Naive thymus-derived CD4-positive, alpha-beta T cell (primary cell): ENCODE measurements at regions not wholly inside any gene's neighbourhood (a gene's known extent, or its start where the extent isn't known, plus 50 kb on each side); places are given as distances from the start of the nearest gene placed in this dataset.
"Not testable (repeated sequence)": the region's sequence is repeated elsewhere in the genome, so short reads cannot be mapped to it uniquely, and the experiment has no call there.

Experiments used
- ATAC-seq: fragments of 150-1000 bp; cut with Tn5 transposase; 2 replicates; pipeline ENCODE4 v1.10.0; 2021; ENCODE audit warnings: mild to moderate bottlenecking, moderate library complexity
- CTCF ChIA-PET: fragments of 350-600 bp; sonication (Branson Sonifier 250); formaldehyde crosslinking; loops from one replicate; lab custom pipeline; 2021; ENCODE audit warnings: antibody characterized with exemption; lab: Charles Lee
- POLR2A ChIA-PET: fragments of 350-600 bp; sonication (Branson Sonifier 250); formaldehyde crosslinking; loops from one replicate; lab custom pipeline; 2021; ENCODE audit warnings: antibody characterized with exemption, inconsistent platforms; lab: Charles Lee
- DNase-seq, 9 donors: peaks; one replicate each; pipeline versions ENCODE4 v3.0.0 to v3.0.0-alpha.2; 2020 to 2022; ENCODE audit warnings: mixed read lengths in 1 of 9
- H3K27ac ChIP-seq: one replicate; pipeline ENCODE4 v1.7.0; 2013; ENCODE audit warnings: mild to moderate bottlenecking, low read depth, low read length, moderate library complexity
- H3K27me3 ChIP-seq, 2 donors: one replicate each; pipeline ENCODE4 v1.7.0; 2013; ENCODE audit warnings: low read length in 2 of 2, mild to moderate bottlenecking in 2 of 2, moderate library complexity in 2 of 2; ENCODE audit not compliant: control insufficient read depth in 2 of 2, insufficient read depth in 2 of 2
- H3K36me3 ChIP-seq, 3 experiments: 1 replicate in 2 of 3; 2 replicates in 1 of 3; pipeline ENCODE4 v1.7.0; 2013; ENCODE audit warnings: low read length in 3 of 3, mild to moderate bottlenecking in 3 of 3, moderate library complexity in 1 of 3; ENCODE audit not compliant: insufficient read depth in 3 of 3, control insufficient read depth in 2 of 3
- H3K4me1 ChIP-seq, 2 donors: one replicate each; pipeline ENCODE4 v1.7.0; 2013; ENCODE audit warnings: low read length in 2 of 2, mild to moderate bottlenecking in 2 of 2, moderate library complexity in 1 of 2; ENCODE audit not compliant: control insufficient read depth in 2 of 2, insufficient read depth in 2 of 2
- H3K4me3 ChIP-seq: 2 replicates; pipeline ENCODE4 v1.7.0; 2013; ENCODE audit warnings: mild to moderate bottlenecking, low read length
- H3K9me3 ChIP-seq, 3 experiments: 1 replicate in 2 of 3; 2 replicates in 1 of 3; pipeline ENCODE4 v1.7.0; 2013; ENCODE audit warnings: low read length in 3 of 3; ENCODE audit not compliant: control insufficient read depth in 2 of 3
- H3K27ac Mint-ChIP-seq, 9 donors: one replicate each; pipeline ENCODE4 v1.8.0; 2020 to 2022; ENCODE audit warnings: mixed read lengths in 9 of 9, mild to moderate bottlenecking in 8 of 9, moderate library complexity in 5 of 9, inconsistent platforms in 2 of 9
- H3K27me3 Mint-ChIP-seq, 5 donors: one replicate each; pipeline ENCODE4 v1.8.0; 2021 to 2022; ENCODE audit warnings: mixed read lengths in 5 of 5, mild to moderate bottlenecking in 1 of 5
- H3K36me3 Mint-ChIP-seq, 5 donors: one replicate each; pipeline ENCODE4 v1.8.0; 2020 to 2022; ENCODE audit warnings: mixed read lengths in 5 of 5, mild to moderate bottlenecking in 3 of 5, inconsistent platforms in 1 of 5
- H3K4me1 Mint-ChIP-seq, 7 donors: one replicate each; pipeline ENCODE4 v1.8.0; 2020 to 2022; ENCODE audit warnings: mixed read lengths in 7 of 7, mild to moderate bottlenecking in 3 of 7, inconsistent platforms in 1 of 7
- H3K4me3 Mint-ChIP-seq, 10 donors: one replicate each; pipeline ENCODE4 v1.8.0; 2020 to 2022; ENCODE audit warnings: mild to moderate bottlenecking in 10 of 10, mixed read lengths in 10 of 10, moderate library complexity in 6 of 10, inconsistent platforms in 2 of 10
- H3K9me3 Mint-ChIP-seq, 11 donors: one replicate each; pipeline ENCODE4 v1.8.0; 2020 to 2022; ENCODE audit warnings: mixed read lengths in 11 of 11, mild to moderate bottlenecking in 4 of 11, inconsistent platforms in 1 of 11, moderate library complexity in 1 of 11
- intact Hi-C, 2 donors: fragments of 100-400 bp; cut with micrococcal nuclease; formaldehyde crosslinking; loops; one replicate each; pipeline ENCODE4 v1.15.1; 2023

GRCh38 chr15:54772663-54773062 lies 424.1 kb downstream of the RSL24D1 start:
- no peak overlapping the region for H3K4me3 ChIP-seq
- no peaks in the 10 kb centered on the region for H3K36me3 ChIP-seq
- POLR2A ChIA-PET, result no interaction called here
- CTCF ChIA-PET, result no interaction called here
- ATAC-seq (no peak), DNase-seq (no peak)
- no peaks in the 10 kb centered on the region for H3K9me3 ChIP-seq
- no peaks in the 10 kb centered on the region for H3K4me1 ChIP-seq
- no peak overlapping the region for H3K4me3 Mint-ChIP-seq
- peaks cover 0 to 6% (median 1%) of the 10 kb centered on the region in 11 donors for H3K9me3 Mint-ChIP-seq
- H3K27ac ChIP-seq, result no peak overlapping the region
- H3K4me1 Mint-ChIP-seq, result no peaks in the 10 kb centered on the region
- no peaks in the 10 kb centered on the region for H3K27me3 ChIP-seq
- intact Hi-C loops, result no loop called here
- no peaks in the 10 kb centered on the region for H3K36me3 Mint-ChIP-seq
- no peak overlapping the region for H3K27ac Mint-ChIP-seq
- H3K27me3 Mint-ChIP-seq, result peaks cover 0 to 5% (median 0%) of the 10 kb centered on the region in 5 donors

- peaks cover 3 to 48% (median 15%) of the 10 kb centered on the region in 11 donors for H3K9me3 Mint-ChIP-seq
- H3K4me1 Mint-ChIP-seq, DNase-seq, intact Hi-C loops, H3K27ac ChIP-seq, H3K36me3 ChIP-seq, H3K4me1 ChIP-seq, H3K27me3 Mint-ChIP-seq, POLR2A ChIA-PET, CTCF ChIA-PET, H3K4me3 ChIP-seq, H3K36me3 Mint-ChIP-seq, H3K4me3 Mint-ChIP-seq, ATAC-seq, H3K9me3 ChIP-seq, H3K27me3 ChIP-seq, H3K27ac Mint-ChIP-seq: not testable (repeated sequence)
Observed at GRCh38 chr15:54749461-54749860, 447.3 kb downstream of the RSL24D1 start.

GRCh38 chr15:54722342-54722986 lies 474.3 kb downstream of the RSL24D1 start:
- DNase-seq (no peak), ATAC-seq (no peak)
- Mint-ChIP-seq H3K4me1 (no peaks in the 10 kb centered on the region), H3K27me3 (peaks cover 0 to 14% (median 6%) of the 10 kb centered on the region in 5 donors), H3K36me3 (no peaks in the 10 kb centered on the region), H3K4me3 (no peak overlapping the region), H3K9me3 (peaks cover 0 to 43% (median 16%) of the 10 kb centered on the region in 11 donors), H3K27ac (no peak overlapping the region)
- POLR2A ChIA-PET, result no interaction called here
- H3K4me1 ChIP-seq, result no peaks in the 10 kb centered on the region
- no peaks in the 10 kb centered on the region for H3K27me3 ChIP-seq
- CTCF ChIA-PET, result no interaction called here
- H3K9me3 ChIP-seq, result no peaks in the 10 kb centered on the region
- H3K4me3 ChIP-seq, result no peak overlapping the region
- no peak overlapping the region for H3K27ac ChIP-seq
- no peaks in the 10 kb centered on the region for H3K36me3 ChIP-seq
- intact Hi-C loops, result no loop called here

GRCh38 chr15:54719325-54719724 lies 477.4 kb downstream of the RSL24D1 start:
- no peaks in the 10 kb centered on the region for H3K36me3 ChIP-seq
- DNase-seq (no peak), ATAC-seq (no peak)
- no peak overlapping the region for H3K27ac Mint-ChIP-seq
- ChIA-PET POLR2A (no interaction called here), CTCF (no interaction called here)
- H3K4me1 ChIP-seq, result no peaks in the 10 kb centered on the region
- no peaks in the 10 kb centered on the region for H3K4me1 Mint-ChIP-seq
- H3K9me3 Mint-ChIP-seq, result peaks cover 0 to 31% (median 12%) of the 10 kb centered on the region in 11 donors
- H3K36me3 Mint-ChIP-seq, result no peaks in the 10 kb centered on the region
- H3K4me3 ChIP-seq, result no peak overlapping the region
- no peaks in the 10 kb centered on the region for H3K9me3 ChIP-seq
- H3K27ac ChIP-seq, result no peak overlapping the region
- H3K27me3 Mint-ChIP-seq, result peaks cover 0 to under 1% (median 0%) of the 10 kb centered on the region in 5 donors
- intact Hi-C loops, result no loop called here
- no peak overlapping the region for H3K4me3 Mint-ChIP-seq
- H3K27me3 ChIP-seq, result no peaks in the 10 kb centered on the region

GRCh38 chr15:54707805-54708752 lies 488.7 kb downstream of the RSL24D1 start:
- Mint-ChIP-seq H3K27ac (no peak overlapping the region), H3K27me3 (peaks cover 0 to 2% (median 0%) of the 10 kb centered on the region in 5 donors), H3K9me3 (peaks cover 0 to 2% (median 0%) of the 10 kb centered on the region in 11 donors), H3K4me1 (peaks cover 0 to 1% (median 0%) of the 10 kb centered on the region in 7 donors), H3K4me3 (no peak overlapping the region), H3K36me3 (no peaks in the 10 kb centered on the region)
- Histone ChIP-seq H3K4me1 (no peaks in the 10 kb centered on the region), H3K9me3 (no peaks in the 10 kb centered on the region), H3K27me3 (no peaks in the 10 kb centered on the region), H3K4me3 (no peak overlapping the region), H3K36me3 (no peaks in the 10 kb centered on the region), H3K27ac (no peak overlapping the region)
- ChIA-PET CTCF (no interaction called here), POLR2A (no interaction called here)
- DNase-seq, result no peak
- intact Hi-C loops, result no loop called here
- no peak for ATAC-seq

GRCh38 chr15:54687628-54688027 lies 509.1 kb downstream of the RSL24D1 start:
- Mint-ChIP-seq H3K4me1 (no peaks in the 10 kb centered on the region), H3K27ac (no peak overlapping the region), H3K36me3 (no peaks in the 10 kb centered on the region), H3K4me3 (no peak overlapping the region), H3K9me3 (peaks cover 0 to 3% (median 0%) of the 10 kb centered on the region in 11 donors), H3K27me3 (peaks cover 0 to 12% (median 0%) of the 10 kb centered on the region in 5 donors)
- Histone ChIP-seq H3K27ac (no peak overlapping the region), H3K9me3 (no peaks in the 10 kb centered on the region), H3K36me3 (no peaks in the 10 kb centered on the region), H3K4me3 (no peak overlapping the region), H3K27me3 (no peaks in the 10 kb centered on the region), H3K4me1 (no peaks in the 10 kb centered on the region)
- ATAC-seq (no peak), DNase-seq (no peak)
- CTCF ChIA-PET, result no interaction called here
- intact Hi-C loops, result no loop called here
- POLR2A ChIA-PET, result no interaction called here
